NT2/D1 (cell line): ENCODE measurements at regions not wholly inside any gene's neighbourhood (a gene's known extent, or its start where the extent isn't known, plus 50 kb on each side); places are given as distances from the start of the nearest gene placed in this dataset.

Experiments
- SUZ12 ChIP-seq: IDR thresholded peaks from 2 replicates; pipeline ENCODE4 v1.6.1; 2011; ENCODE audit not compliant: insufficient read length, insufficient read depth; ENCODE audit errors: extremely low read depth
- YY1 ChIP-seq: IDR thresholded peaks from 2 replicates; pipeline ENCODE4 v1.6.1; 2011; ENCODE audit not compliant: insufficient read length, insufficient read depth
- ZNF274 ChIP-seq: IDR thresholded peaks from 2 replicates; pipeline ENCODE4 v1.6.1; 2011; ENCODE audit warnings: mild to moderate bottlenecking, low read depth, low read length

DNA sequence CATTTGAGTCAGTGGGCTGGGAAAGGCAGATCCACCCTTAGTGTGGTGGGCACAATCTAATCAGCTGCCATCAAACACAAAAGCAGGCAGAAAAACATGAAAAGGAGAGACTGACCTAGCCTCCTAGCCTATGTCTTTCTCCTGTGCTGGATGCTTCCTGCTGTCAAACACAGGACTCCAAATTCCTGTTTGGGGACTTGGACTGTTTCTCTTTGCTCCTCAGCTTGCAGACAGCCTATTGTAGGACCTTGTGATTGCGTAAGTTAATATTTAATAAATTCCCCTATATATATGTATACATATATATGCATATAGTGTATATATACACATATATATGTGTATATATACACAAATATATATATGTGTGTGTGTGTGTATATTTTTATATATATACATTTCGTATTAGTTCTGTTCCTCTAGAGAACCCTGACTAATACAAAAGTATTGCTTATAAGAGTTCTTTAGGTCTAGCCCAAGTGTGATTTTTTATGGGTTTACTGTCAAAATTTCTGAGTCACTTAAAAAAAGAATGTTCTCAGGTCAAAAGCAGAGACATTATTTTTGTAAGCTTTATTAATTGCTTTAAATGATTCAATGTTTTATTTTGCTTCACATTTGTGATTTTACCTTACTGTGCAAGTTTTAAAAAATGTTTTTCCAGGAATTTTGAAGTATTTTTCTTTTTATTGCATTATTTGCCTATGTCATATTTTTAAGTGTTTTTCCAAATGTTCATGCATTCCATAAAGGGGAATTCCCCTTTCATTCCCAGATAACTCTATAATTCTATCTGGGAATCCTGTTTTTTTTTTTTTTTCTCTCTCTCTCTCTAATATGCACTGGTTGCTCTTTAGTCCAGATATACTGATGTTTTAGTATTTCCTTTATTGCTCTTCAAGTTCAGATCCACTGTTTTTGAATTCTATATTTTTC, 92.1 kb upstream of the ADAMTS5 start:
- TF ChIP-seq ZNF274 (no peak), YY1 (no peak), SUZ12 (no peak)
